AG04449 (cell line): ENCODE measurements at regions not wholly inside any gene's neighbourhood (a gene's known extent, or its start where the extent isn't known, plus 50 kb on each side); places are given as distances from the start of the nearest gene placed in this dataset.

Experiments
- CTCF ChIA-PET: fragments of 350-600 bp; formaldehyde crosslinking; extraction: SDS; loops from one replicate; lab custom pipeline; 2021; ENCODE audit warnings: antibody characterized with exemption; lab: Yijun Ruan, JAX
- POLR2A ChIA-PET: fragments of 400-600, 350-600 bp; formaldehyde crosslinking; extraction: SDS; loops from one replicate; lab custom pipeline; 2020; ENCODE audit warnings: antibody characterized with exemption, inconsistent platforms; lab: Yijun Ruan, JAX
- DNase-seq: peaks from one replicate; pipeline ENCODE4 v3.0.0-alpha.2; 2010; ENCODE audit warnings: low read depth, low spot score
- H3K4me3 ChIP-seq: 2 replicates; pipeline ENCODE4 v1.5.1; 2011; ENCODE audit warnings: low read depth, mild to moderate bottlenecking, control low read depth, low read length
- CTCF ChIP-seq: IDR thresholded peaks from one replicate; pipeline ENCODE4 v1.5.1; 2011; ENCODE audit warnings: mild to moderate bottlenecking, moderate library complexity, low read length, control low read depth, inconsistent platforms; ENCODE audit not compliant: insufficient read depth; ENCODE audit errors: missing control alignments

- H3K4me3 ChIP-seq = peak overlapping the region; percentile 6; the same call in 1 of the 2 replicates
- TF ChIP-seq CTCF = no peak
- POLR2A ChIA-PET = no interaction called here
- no peak for DNase-seq
- CTCF ChIA-PET = interaction anchor here (1.1 kb wide), 1 partner anchor 8 kb away, joined by 3 read pairs; no protein-coding TSS in a partner anchor
Observed at GRCh38 chr1:213381572-213382084, 330.6 kb downstream of the RPS6KC1 start.

GRCh38 chr1:213383465-213383864 is 332.4 kb downstream of the RPS6KC1 start:
- ChIA-PET POLR2A (no interaction called here), CTCF (no interaction called here)
- no peak overlapping the region for H3K4me3 ChIP-seq
- DNase-seq = no peak
- no peak for TF ChIP-seq CTCF

GRCh38 chr1:213385201-213385600 is 334.2 kb downstream of the RPS6KC1 start:
- CTCF ChIA-PET = no interaction called here

GRCh38 chr1:213385806-213386324 is 334.8 kb downstream of the RPS6KC1 start:
- no peak overlapping the region for H3K4me3 ChIP-seq
- no peak for DNase-seq
- ChIA-PET POLR2A (no interaction called here), CTCF (no interaction called here)
- no peak for TF ChIP-seq CTCF

More at GRCh38 chr1:213385201-213385600, 334.2 kb downstream of the RPS6KC1 start:
- POLR2A ChIA-PET = no interaction called here
- H3K4me3 ChIP-seq = no peak overlapping the region
- DNase-seq = no peak
- no peak for TF ChIP-seq CTCF

- ChIA-PET CTCF (interaction anchor here (1.2 kb wide), 1 partner anchor 13 kb away, joined by 3 read pairs; no protein-coding TSS in a partner anchor), POLR2A (no interaction called here)
- TF ChIP-seq CTCF = no peak
- no peak for DNase-seq
- no peak overlapping the region for H3K4me3 ChIP-seq
Observed at GRCh38 chr1:213387380-213388015, 336.5 kb downstream of the RPS6KC1 start.

- no peak for DNase-seq
- no peak for TF ChIP-seq CTCF
- ChIA-PET CTCF (interaction anchor here (1.2 kb wide), 1 partner anchor 14 kb away, joined by 3 read pairs; no protein-coding TSS in a partner anchor), POLR2A (no interaction called here)
- no peak overlapping the region for H3K4me3 ChIP-seq
Observed at GRCh38 chr1:213388199-213388598, 337.2 kb downstream of the RPS6KC1 start.
